ENCODE measurements at regions not wholly inside any gene's neighbourhood (a gene's known extent, or its start where the extent isn't known, plus 50 kb on each side); places are given as distances from the start of the nearest gene placed in this dataset.

DNA sequence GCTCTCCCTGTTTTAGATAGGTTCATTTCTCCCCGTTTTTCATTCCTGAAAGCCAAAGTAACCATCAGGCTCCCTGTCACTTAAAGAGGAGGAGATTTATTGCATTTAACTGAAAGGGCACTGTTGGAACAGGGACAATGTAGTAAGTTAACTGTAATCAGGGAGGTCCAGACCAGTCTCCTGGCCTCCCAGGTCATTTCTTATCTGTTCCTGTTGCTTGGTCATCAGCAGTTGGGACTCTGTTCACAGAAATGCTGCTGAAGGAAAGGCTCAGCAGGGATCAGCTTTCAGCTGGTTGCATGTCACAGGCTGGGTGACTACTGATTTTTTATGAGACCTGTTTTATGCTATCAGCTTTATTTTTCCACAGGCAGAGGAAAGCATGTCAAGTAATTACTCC lies 622.6 kb upstream of the GOT2 start (continued):
- TF ChIP-seq ZHX1 (conservative IDR thresholded peaks at IDR 0.05; ENCODE audit: low read length) = no peak
- peak in 1 of 2 experiments; percentile 55 for TF ChIP-seq AFF1 (IDR thresholded peaks at IDR 0.05; ENCODE audit: low read depth in 1 of 2, partially characterized antibody in 2 of 2)
- TF ChIP-seq ZNF354B (CRISPR knock-in tag; IDR thresholded peaks at IDR 0.05) = no peak
- TF ChIP-seq, protein P1, sequence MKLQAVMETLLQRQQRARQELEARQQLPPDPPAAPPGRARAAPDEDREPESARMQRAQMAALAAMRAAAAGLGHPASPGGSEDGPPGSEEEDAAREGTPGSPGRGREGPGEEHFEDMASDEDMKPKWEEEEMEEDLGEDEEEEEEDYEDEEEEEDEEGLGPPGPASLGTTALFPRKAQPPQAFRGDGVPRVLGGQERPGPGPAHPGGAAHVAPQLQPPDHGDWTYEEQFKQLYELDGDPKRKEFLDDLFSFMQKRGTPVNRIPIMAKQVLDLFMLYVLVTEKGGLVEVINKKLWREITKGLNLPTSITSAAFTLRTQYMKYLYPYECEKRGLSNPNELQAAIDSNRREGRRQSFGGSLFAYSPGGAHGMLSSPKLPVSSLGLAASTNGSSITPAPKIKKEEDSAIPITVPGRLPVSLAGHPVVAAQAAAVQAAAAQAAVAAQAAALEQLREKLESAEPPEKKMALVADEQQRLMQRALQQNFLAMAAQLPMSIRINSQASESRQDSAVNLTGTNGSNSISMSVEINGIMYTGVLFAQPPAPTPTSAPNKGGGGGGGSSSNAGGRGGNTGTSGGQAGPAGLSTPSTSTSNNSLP (IDR thresholded peaks at IDR 0.05; ENCODE audit: borderline replicate concordance, low read depth, low read length) = no peak
- no peak for TF ChIP-seq ZNF780A (CRISPR knock-in tag; IDR thresholded peaks at IDR 0.05)
- TF ChIP-seq MCM3 (IDR thresholded peaks at IDR 0.05) = no peak
- no peak for TF ChIP-seq POLR2B (IDR thresholded peaks at IDR 0.05; ENCODE audit: low read depth, partially characterized antibody)
- peak; percentile 98 for TF ChIP-seq ARID1B (IDR thresholded peaks at IDR 0.05)
- TF ChIP-seq, protein P2, sequence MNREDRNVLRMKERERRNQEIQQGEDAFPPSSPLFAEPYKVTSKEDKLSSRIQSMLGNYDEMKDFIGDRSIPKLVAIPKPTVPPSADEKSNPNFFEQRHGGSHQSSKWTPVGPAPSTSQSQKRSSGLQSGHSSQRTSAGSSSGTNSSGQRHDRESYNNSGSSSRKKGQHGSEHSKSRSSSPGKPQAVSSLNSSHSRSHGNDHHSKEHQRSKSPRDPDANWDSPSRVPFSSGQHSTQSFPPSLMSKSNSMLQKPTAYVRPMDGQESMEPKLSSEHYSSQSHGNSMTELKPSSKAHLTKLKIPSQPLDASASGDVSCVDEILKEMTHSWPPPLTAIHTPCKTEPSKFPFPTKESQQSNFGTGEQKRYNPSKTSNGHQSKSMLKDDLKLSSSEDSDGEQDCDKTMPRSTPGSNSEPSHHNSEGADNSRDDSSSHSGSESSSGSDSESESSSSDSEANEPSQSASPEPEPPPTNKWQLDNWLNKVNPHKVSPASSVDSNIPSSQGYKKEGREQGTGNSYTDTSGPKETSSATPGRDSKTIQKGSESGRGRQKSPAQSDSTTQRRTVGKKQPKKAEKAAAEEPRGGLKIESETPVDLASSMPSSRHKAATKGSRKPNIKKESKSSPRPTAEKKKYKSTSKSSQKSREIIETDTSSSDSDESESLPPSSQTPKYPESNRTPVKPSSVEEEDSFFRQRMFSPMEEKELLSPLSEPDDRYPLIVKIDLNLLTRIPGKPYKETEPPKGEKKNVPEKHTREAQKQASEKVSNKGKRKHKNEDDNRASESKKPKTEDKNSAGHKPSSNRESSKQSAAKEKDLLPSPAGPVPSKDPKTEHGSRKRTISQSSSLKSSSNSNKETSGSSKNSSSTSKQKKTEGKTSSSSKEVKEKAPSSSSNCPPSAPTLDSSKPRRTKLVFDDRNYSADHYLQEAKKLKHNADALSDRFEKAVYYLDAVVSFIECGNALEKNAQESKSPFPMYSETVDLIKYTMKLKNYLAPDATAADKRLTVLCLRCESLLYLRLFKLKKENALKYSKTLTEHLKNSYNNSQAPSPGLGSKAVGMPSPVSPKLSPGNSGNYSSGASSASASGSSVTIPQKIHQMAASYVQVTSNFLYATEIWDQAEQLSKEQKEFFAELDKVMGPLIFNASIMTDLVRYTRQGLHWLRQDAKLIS (CRISPR knock-in tag; IDR thresholded peaks at IDR 0.05) = no peak
- TF ChIP-seq CTCFL (IDR thresholded peaks at IDR 0.05; ENCODE audit: borderline replicate concordance, insufficient read depth, low read depth, low read length, poor library complexity, severe bottlenecking) = no peak
- 0 out of 2 replicates have a peak, but pooled peaks have one; percentile 21 for TF ChIP-seq ZNF445 (CRISPR knock-in tag; IDR thresholded peaks at IDR 0.05; ENCODE audit: low read depth)
- TF ChIP-seq CCAR2 (IDR thresholded peaks at IDR 0.05; ENCODE audit: low read depth, low read length) = no peak
